GM21529 (cell line): ENCODE measurements at regions not wholly inside any gene's neighbourhood (a gene's known extent, or its start where the extent isn't known, plus 50 kb on each side); places are given as distances from the start of the nearest gene placed in this dataset.

Experiments
- ATAC-seq: cut with Tn5 transposase; IDR thresholded peaks from one replicate; pipeline ENCODE4 v1.9.1; 2021; ENCODE audit not compliant: unreplicated experiment

DNA sequence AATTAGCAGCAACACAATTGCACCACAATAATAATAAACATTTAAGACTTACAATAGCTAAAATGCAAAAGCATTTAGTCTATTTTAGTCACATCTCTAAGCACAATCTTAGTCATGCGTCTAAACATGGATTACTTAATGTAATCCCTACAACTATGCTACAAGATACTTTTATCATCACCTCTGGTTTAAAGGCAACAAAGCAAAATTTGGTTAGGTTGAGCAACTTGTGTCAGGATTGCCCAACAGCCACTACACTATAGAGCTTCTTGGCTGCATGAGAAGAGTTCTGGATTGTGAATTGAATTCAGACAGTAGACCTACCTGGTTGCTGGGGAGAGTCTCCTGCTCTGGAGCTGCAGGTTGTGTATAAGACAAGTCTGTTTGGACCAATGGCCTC, 146.5 kb upstream of the PUDP start:
- ATAC-seq, result no peak

DNA sequence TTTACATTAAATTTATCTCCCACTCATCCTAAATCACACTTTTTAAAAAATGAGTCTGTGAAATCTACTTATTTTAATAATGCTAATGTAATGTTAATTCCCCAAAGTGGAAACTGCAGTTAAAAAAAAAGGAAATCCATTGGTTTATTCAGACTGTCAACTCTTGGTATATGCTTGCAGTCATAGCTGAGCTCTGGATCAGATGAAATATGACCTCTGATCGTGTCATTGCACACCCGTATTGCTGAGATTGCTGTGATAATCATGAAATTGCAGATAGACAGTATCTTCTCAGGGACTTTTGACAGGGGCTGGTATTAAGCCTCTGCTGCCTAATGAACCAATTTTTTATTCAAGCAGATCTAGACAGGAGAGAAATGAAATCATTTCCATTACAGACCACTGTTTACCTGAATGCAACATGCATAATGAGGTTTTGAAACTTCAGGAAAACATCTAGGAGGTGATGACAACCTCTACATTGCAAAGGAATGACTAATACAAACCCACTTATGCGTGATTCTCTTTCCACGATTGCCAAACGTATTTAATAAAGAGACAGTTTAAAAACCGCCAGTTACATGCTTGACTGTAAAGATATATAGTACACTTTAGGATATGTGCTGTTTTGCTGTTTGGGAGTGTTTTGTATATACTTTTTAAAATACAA, 138.3 kb upstream of the PUDP start:
- no peak for ATAC-seq

DNA sequence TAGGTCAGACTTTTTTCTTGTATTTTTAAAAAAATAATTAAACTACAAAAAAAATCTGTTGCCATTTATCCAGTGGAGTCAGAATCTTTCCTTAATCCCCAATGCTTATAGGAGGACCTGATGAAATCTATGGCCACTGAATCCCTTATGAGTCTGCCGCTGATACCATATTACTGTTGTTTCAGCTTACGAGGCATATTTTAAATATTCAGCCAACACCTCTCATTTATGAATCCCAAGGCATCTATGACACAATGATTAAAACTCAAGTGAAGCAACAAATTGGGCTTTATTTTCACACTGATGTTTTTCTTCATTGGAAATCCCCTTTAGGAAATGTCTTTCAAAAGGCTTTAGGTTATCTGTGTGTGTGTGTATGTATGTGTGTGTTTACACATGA, 137.8 kb upstream of the PUDP start:
- no peak for ATAC-seq

GRCh38 chrX:7283741-7284140, 135.8 kb upstream of the PUDP start:
- ATAC-seq, result no peak

GRCh38 chrX:7280520-7280919, 132.6 kb upstream of the PUDP start:
- ATAC-seq, result no peak

- no peak for ATAC-seq
Measured at GRCh38 chrX:7272346-7272745, 124.4 kb upstream of the PUDP start.

DNA sequence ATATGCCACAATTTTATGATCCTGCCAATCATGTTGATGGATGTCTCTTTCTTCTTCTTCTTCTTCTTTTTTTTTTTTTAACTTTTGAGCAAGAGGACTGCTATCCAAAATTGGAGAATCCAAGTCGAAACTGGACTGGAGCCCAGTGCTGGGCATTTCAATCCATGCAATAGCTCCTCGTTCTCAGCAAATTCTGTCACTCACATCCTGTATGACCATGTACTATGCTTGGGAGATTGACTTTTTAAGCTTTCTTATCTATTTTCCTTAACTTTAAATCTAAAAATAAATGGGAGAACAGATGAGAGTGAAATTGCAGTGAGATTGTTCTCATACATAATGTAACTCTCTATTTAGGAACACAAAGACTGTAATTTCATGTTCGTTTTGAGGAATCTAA, 123.0 kb upstream of the PUDP start:
- no peak for ATAC-seq

DNA sequence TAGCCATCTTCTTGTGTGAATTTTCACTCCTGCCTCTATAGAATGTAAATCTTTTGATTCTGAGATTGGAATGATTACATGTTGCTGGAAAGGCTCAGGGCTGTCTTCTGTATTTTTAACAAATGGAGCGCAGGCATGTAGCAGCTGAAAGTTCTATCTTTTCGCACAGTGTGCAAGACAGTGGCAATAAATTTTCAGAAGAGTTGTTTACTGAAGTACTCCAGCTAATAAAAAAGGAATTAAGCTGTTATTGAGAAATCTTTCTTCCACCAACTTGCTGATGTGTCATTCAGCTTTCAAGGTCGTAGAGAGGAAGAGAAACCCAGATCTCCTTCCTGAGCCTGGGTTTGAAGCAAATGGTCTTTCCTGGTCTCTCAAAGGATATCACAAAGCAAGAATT, 122.0 kb upstream of the PUDP start:
- no peak for ATAC-seq

- ATAC-seq, result no peak
Measured at GRCh38 chrX:7269589-7269988, 121.6 kb upstream of the PUDP start.

DNA sequence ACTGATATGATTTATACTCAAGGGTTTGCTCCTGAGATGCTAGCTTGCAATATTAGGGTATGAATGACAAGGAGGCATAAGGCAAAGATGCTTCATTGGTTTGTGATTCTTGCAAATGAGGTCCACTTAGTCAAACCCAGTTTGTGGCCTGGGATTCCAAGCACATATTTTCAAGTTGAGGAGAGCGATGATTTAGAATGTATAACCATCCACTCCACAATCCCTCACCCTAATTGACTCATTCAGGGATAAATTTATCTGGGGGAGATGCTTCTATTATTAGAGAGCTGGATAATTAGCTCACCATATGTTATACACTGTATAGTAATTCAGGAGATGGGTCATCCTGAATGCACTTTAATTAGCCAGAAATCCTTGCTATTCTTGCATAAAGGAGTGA, 118.3 kb upstream of the PUDP start:
- ATAC-seq, result no peak

- ATAC-seq, result peak; percentile 59
Measured at GRCh38 chrX:7264399-7264798, 116.4 kb upstream of the PUDP start.

DNA sequence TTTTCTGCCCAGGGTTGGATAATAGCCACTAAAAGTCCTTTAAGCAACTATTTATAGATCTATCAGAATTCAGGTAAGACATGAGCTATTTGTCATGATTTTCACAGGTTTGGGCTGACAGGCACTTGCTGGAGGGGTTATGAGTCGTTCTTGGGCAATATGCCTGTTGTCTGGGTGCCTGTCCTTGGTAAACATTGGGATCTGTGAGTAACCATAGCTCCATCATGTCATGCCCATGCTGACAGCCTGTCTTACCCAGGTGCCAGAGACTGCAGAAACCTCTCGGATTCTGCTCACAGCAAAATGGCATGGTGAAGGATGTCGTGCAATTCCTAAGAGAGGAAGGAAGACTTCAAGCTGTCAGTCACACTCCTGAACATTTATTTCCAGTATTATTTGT, 116.0 kb upstream of the PUDP start:
- no peak for ATAC-seq

DNA sequence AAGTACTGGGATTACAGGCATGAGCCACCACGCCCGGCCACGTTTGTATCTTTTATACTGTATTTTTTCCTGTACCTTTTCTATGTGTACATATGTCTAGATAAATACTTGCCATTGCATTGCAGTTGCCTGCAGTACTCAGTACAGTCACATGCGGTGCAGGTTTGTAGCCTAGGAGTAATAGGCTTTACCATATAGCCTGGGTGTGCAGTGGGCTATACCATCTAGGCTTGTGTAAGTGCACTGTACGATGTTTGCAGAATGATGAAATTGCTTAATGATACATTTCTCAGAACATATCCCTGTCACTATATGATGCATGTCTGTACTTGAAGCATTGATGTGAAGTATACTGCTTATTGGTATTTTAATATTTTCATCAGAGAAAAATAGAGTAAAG, 115.4 kb upstream of the PUDP start:
- ATAC-seq, result no peak

DNA sequence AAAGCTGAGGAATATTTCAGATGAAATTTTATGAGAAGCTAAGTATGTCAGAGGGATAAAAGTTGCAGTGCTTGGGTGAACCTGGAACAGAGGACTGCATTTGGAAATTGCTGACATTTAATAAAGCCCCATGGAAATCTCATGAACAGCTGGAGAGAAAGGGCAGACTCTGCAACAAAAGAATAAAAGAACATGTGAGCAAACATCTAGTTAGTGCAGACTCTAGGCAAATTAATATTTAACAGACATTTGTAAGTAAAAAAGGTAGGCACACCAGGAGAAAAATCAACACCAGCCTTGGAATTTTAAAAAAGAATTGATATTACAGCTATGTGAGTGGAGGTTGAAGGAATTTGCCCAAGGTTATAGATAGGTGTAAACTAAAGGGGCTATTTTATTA, 114.6 kb upstream of the PUDP start:
- ATAC-seq, result no peak

GRCh38 chrX:7261672-7262332, 113.8 kb upstream of the PUDP start:
- peak; percentile 88 for ATAC-seq

GRCh38 chrX:7254144-7254543, 106.2 kb upstream of the PUDP start:
- ATAC-seq, result no peak

DNA sequence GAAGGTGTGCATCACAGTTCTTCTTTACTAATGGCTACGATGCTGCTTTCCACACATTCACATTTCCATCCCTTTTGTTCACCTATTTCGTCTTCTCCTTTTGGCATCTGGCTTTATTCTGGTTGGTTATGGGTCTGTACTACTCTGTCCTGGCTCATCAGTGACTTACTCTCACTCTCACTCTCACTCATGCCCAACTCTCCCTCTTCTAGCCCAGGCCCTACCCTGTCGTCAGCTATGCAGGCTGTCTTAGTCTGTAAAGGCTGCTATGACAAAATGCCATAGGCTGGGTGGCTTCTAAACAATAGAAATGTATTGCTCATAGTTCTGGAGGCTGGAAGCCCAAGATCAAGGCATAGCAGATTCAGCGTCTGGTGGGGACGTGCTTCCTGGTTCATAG, 105.6 kb upstream of the PUDP start:
- ATAC-seq, result no peak

- ATAC-seq, result peak; percentile 66
Measured at GRCh38 chrX:7252013-7252610, 104.2 kb upstream of the PUDP start.

DNA sequence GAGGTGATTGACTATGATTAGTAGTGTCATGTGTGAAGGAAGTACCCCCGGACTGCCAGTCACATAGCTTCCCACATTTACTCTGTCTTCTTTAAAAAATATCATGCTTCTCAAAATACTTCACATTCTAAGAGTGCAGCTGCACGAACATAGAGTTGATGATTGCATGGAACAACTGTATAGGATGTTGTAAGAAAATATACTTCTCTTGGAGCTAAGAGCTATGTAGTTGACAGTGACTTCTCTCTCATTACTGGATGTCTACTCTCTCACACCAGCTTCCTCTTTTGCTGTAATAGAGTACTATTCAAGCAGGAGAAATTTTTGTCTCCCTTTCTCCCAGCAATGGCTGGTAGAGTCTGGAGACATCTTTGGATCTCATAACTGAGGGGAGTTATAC, 99.4 kb upstream of the PUDP start:
- ATAC-seq, result no peak

DNA sequence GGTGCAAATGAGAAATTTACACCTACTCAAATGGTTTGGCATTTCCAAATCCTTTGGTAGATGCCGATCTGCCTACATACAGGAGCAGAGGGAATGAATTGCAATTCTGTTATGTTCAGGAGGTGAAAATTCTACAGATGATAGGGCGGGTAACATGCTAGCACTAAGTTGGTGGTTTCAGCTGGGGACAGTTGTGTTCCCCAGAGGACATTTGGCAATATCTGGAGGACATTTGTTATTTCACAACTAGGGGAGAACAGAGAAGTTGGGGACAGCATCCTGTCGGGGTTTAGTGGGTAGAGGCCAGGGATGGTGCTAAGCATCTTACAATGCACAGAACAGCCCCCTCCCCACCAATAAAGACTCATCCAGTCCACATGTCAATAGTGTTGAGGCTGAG, 96.5 kb upstream of the PUDP start:
- ATAC-seq, result no peak

- peak; percentile 98 for ATAC-seq
Measured at GRCh38 chrX:7242613-7243012, 94.7 kb upstream of the PUDP start.

GRCh38 chrX:7240929-7241328, 93.0 kb upstream of the PUDP start:
- no peak for ATAC-seq

DNA sequence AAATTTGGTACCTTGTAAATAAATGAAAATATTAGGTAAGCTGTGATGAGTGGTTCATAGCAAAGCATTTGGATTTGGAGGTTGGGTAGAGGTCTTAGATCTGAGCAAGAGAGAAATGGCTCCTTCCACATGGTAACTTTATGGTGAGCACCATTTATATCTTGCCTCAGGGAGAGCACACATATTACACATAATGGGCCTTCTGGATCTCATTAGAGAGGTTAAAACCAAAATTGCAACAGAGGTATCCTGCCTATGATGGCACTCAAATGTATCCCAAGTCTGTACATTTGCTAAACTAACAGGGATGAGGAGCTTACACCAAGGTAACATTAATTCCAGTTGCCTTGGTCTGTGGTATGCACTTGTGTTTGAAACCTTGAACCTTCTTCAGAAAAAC, 87.1 kb upstream of the PUDP start:
- ATAC-seq, result no peak
